Neural cell (in vitro differentiated cells): ENCODE measurements at regions not wholly inside any gene's neighbourhood (a gene's known extent, or its start where the extent isn't known, plus 50 kb on each side); places are given as distances from the start of the nearest gene placed in this dataset.
"Not testable (repeated sequence)": the region's sequence is repeated elsewhere in the genome, so short reads cannot be mapped to it uniquely, and the experiment has no call there.

Source experiments
- EZH2 ChIP-seq: fragments of 200-600, 300-800 bp; shearing (Covaris generic), sonication (generic); IDR thresholded peaks from 2 replicates; pipeline ENCODE4 v1.6.1; 2014; ENCODE audit warnings: antibody characterized with exemption, low read length, borderline replicate concordance, mild to moderate bottlenecking; ENCODE audit not compliant: insufficient read depth, poor library complexity, severe bottlenecking
- MXI1 ChIP-seq: fragments of 450-650 bp; conservative IDR thresholded peaks from 2 replicates; pipeline ENCODE4 v1.6.1; 2014; ENCODE audit warnings: antibody characterized with exemption, mild to moderate bottlenecking; ENCODE audit not compliant: poor library complexity, severe bottlenecking
- POLR2AphosphoS5 ChIP-seq: IDR thresholded peaks from 2 replicates; pipeline ENCODE4 v1.6.1; 2012
- SMC3 ChIP-seq: fragments of 450-650 bp; conservative IDR thresholded peaks from 2 replicates; pipeline ENCODE4 v1.6.1; 2014; ENCODE audit warnings: antibody characterized with exemption, mild to moderate bottlenecking, moderate library complexity; ENCODE audit not compliant: poor library complexity
- TAF1 ChIP-seq: IDR thresholded peaks from 2 replicates; pipeline ENCODE4 v1.6.1; 2012; ENCODE audit warnings: low read depth
- TF ChIP-seq, protein P1 (sequence below): IDR thresholded peaks from 2 replicates; pipeline ENCODE4 v1.6.1; 2012; ENCODE audit warnings: borderline replicate concordance
- TF ChIP-seq, protein P2 (sequence below): fragments of 450-650 bp; IDR thresholded peaks from 2 replicates; pipeline ENCODE4 v1.5.1; 2014; ENCODE audit warnings: antibody characterized with exemption, mild to moderate bottlenecking, moderate library complexity; ENCODE audit not compliant: poor library complexity, severe bottlenecking

DNA sequence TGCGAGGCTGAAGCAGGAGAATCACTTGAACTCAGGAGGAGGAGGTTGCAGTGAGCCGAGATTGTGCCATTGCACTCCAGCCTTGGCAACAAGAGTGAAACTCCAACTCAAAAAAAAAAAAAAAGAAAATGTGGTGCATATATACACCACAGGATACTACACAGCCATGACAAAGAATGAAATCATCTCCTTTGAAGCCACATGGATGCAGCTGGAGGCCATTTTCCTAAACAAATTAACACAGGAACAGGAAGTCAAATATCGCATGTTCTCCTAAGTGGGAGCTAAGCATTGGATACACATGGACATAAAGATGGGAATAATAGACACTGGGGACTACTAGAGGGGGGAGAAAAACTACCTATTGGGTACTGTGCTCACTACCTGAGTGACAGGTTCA lies 226.9 kb downstream of the SOX2 start:
- TF ChIP-seq EZH2, TAF1, MXI1, SMC3, POLR2AphosphoS5: not testable (repeated sequence)
- TF ChIP-seq, protein P1, sequence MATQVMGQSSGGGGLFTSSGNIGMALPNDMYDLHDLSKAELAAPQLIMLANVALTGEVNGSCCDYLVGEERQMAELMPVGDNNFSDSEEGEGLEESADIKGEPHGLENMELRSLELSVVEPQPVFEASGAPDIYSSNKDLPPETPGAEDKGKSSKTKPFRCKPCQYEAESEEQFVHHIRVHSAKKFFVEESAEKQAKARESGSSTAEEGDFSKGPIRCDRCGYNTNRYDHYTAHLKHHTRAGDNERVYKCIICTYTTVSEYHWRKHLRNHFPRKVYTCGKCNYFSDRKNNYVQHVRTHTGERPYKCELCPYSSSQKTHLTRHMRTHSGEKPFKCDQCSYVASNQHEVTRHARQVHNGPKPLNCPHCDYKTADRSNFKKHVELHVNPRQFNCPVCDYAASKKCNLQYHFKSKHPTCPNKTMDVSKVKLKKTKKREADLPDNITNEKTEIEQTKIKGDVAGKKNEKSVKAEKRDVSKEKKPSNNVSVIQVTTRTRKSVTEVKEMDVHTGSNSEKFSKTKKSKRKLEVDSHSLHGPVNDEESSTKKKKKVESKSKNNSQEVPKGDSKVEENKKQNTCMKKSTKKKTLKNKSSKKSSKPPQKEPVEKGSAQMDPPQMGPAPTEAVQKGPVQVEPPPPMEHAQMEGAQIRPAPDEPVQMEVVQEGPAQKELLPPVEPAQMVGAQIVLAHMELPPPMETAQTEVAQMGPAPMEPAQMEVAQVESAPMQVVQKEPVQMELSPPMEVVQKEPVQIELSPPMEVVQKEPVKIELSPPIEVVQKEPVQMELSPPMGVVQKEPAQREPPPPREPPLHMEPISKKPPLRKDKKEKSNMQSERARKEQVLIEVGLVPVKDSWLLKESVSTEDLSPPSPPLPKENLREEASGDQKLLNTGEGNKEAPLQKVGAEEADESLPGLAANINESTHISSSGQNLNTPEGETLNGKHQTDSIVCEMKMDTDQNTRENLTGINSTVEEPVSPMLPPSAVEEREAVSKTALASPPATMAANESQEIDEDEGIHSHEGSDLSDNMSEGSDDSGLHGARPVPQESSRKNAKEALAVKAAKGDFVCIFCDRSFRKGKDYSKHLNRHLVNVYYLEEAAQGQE, result not testable (repeated sequence)
- TF ChIP-seq, protein P2, sequence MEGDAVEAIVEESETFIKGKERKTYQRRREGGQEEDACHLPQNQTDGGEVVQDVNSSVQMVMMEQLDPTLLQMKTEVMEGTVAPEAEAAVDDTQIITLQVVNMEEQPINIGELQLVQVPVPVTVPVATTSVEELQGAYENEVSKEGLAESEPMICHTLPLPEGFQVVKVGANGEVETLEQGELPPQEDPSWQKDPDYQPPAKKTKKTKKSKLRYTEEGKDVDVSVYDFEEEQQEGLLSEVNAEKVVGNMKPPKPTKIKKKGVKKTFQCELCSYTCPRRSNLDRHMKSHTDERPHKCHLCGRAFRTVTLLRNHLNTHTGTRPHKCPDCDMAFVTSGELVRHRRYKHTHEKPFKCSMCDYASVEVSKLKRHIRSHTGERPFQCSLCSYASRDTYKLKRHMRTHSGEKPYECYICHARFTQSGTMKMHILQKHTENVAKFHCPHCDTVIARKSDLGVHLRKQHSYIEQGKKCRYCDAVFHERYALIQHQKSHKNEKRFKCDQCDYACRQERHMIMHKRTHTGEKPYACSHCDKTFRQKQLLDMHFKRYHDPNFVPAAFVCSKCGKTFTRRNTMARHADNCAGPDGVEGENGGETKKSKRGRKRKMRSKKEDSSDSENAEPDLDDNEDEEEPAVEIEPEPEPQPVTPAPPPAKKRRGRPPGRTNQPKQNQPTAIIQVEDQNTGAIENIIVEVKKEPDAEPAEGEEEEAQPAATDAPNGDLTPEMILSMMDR, result not testable (repeated sequence)
